Breast epithelium (tissue), 3 donors: ENCODE measurements at regions not wholly inside any gene's neighbourhood (a gene's known extent, or its start where the extent isn't known, plus 50 kb on each side); places are given as distances from the start of the nearest gene placed in this dataset.

Experiments used
- CTCF ChIP-seq, 3 donors: fragments of 450-650 bp; IDR thresholded peaks; one replicate each; pipeline ENCODE4 v1.5.1; 2016 to 2017; ENCODE audit warnings: antibody characterized with exemption in 3 of 3, mild to moderate bottlenecking in 3 of 3, moderate library complexity in 3 of 3
- POLR2A ChIP-seq: fragments of 450-650 bp; IDR thresholded peaks from one replicate; pipeline ENCODE4 v1.6.1; 2016; ENCODE audit warnings: antibody characterized with exemption, mild to moderate bottlenecking, moderate library complexity
- POLR2AphosphoS5 ChIP-seq, 3 donors: sonication (generic); formaldehyde crosslinking; IDR thresholded peaks; one replicate each; pipeline ENCODE4 v1.6.1; 2017; ENCODE audit warnings: antibody characterized with exemption in 3 of 3

- no peak for TF ChIP-seq CTCF (IDR thresholded peaks at IDR 0.05)
- no peak for TF ChIP-seq POLR2A
- no peak for TF ChIP-seq POLR2AphosphoS5 (IDR thresholded peaks at IDR 0.05)
Measured at GRCh38 chr19:31617010-31617585, 267.9 kb upstream of the TSHZ3 start.
